H9 (cell line): ENCODE measurements at regions not wholly inside any gene's neighbourhood (a gene's known extent, or its start where the extent isn't known, plus 50 kb on each side); places are given as distances from the start of the nearest gene placed in this dataset.

Source experiments
- DNase-seq: peaks from one replicate; pipeline ENCODE4 v3.0.0-alpha.2; 2017
- H2AFZ ChIP-seq: one replicate; pipeline ENCODE4 v1.6.1; 2013; ENCODE audit warnings: mild to moderate bottlenecking, low read length, control low read depth, moderate library complexity
- H2AK5ac ChIP-seq: 2 replicates; pipeline ENCODE4 v1.6.1; 2013; ENCODE audit warnings: low read length, control low read depth, mixed read lengths; ENCODE audit not compliant: insufficient read length
- H2BK120ac ChIP-seq: one replicate; pipeline ENCODE4 v1.6.1; 2013; ENCODE audit warnings: low read depth, mild to moderate bottlenecking, low read length, control low read depth, inconsistent platforms; ENCODE audit not compliant: poor library complexity, severe bottlenecking
- H2BK12ac ChIP-seq: 2 replicates; pipeline ENCODE4 v1.6.1; 2013; ENCODE audit warnings: low read length, control low read depth, mixed read lengths, low read depth; ENCODE audit not compliant: insufficient read length
- H2BK15ac ChIP-seq: 2 replicates; pipeline ENCODE4 v1.6.1; 2013; ENCODE audit warnings: low read depth, low read length, control low read depth
- H2BK20ac ChIP-seq: one replicate; pipeline ENCODE4 v1.6.1; 2013; ENCODE audit warnings: low read depth, mild to moderate bottlenecking, low read length, control low read depth, inconsistent platforms; ENCODE audit not compliant: poor library complexity, severe bottlenecking
- H2BK5ac ChIP-seq: 2 replicates; pipeline ENCODE4 v1.6.1; 2013; ENCODE audit warnings: low read length, control low read depth, mixed read lengths; ENCODE audit not compliant: insufficient read length
- H3K14ac ChIP-seq: 2 replicates; pipeline ENCODE4 v1.6.1; 2013; ENCODE audit warnings: low read length, control low read depth; ENCODE audit not compliant: insufficient read depth
- H3K18ac ChIP-seq: 2 replicates; pipeline ENCODE4 v1.6.1; 2013; ENCODE audit warnings: low read depth, mild to moderate bottlenecking, mixed read lengths, low read length, control low read depth; ENCODE audit not compliant: insufficient read length
- H3K23ac ChIP-seq: 2 replicates; pipeline ENCODE4 v1.6.1; 2013; ENCODE audit warnings: low read length, control low read depth, mixed read lengths, low read depth; ENCODE audit not compliant: insufficient read length
- H3K23me2 ChIP-seq: 2 replicates; pipeline ENCODE4 v1.6.1; 2013; ENCODE audit warnings: low read depth, mild to moderate bottlenecking, mixed read lengths, low read length, control low read depth; ENCODE audit not compliant: insufficient read length, poor library complexity, severe bottlenecking
- H3K27ac ChIP-seq: 2 replicates; pipeline ENCODE4 v1.5.1; 2013; ENCODE audit warnings: low read length, control low read depth, mixed read lengths, low read depth; ENCODE audit not compliant: insufficient read length
- H3K27me3 ChIP-seq: 2 replicates; pipeline ENCODE4 v1.6.1; 2013; ENCODE audit warnings: low read length, control low read depth, inconsistent platforms; ENCODE audit not compliant: insufficient read depth
- H3K4ac ChIP-seq: 2 replicates; pipeline ENCODE4 v1.6.1; 2013; ENCODE audit warnings: low read depth, mild to moderate bottlenecking, control low read depth, inconsistent platforms, low read length, moderate library complexity
- H3K4me1 ChIP-seq: 2 replicates; pipeline ENCODE4 v1.6.1; 2013; ENCODE audit warnings: low read length, control low read depth, inconsistent platforms; ENCODE audit not compliant: insufficient read depth
- H3K4me2 ChIP-seq: 2 replicates; pipeline ENCODE4 v1.6.1; 2013; ENCODE audit warnings: low read length, control low read depth, mixed read lengths; ENCODE audit not compliant: insufficient read length, insufficient read depth
- H3K56ac ChIP-seq: 2 replicates; pipeline ENCODE4 v1.6.1; 2013; ENCODE audit warnings: low read depth, mild to moderate bottlenecking, mixed read lengths, low read length, control low read depth; ENCODE audit not compliant: insufficient read length
- H3K79me1 ChIP-seq: 2 replicates; pipeline ENCODE4 v1.6.1; 2013; ENCODE audit warnings: low read depth, mild to moderate bottlenecking, moderate library complexity, low read length, control low read depth, inconsistent platforms; ENCODE audit not compliant: insufficient read depth, poor library complexity, severe bottlenecking
- H3K79me2 ChIP-seq: 2 replicates; pipeline ENCODE4 v1.6.1; 2013; ENCODE audit warnings: low read length, control low read depth, inconsistent platforms; ENCODE audit not compliant: insufficient read depth
- H3K9ac ChIP-seq: 2 replicates; pipeline ENCODE4 v1.6.1; 2013; ENCODE audit warnings: low read length, control low read depth, mixed read lengths; ENCODE audit not compliant: insufficient read length; ENCODE audit errors: extremely low read depth
- H3K9me3 ChIP-seq: one replicate; pipeline ENCODE4 v1.6.1; 2013; ENCODE audit warnings: low read depth, low read length, inconsistent platforms; ENCODE audit not compliant: control insufficient read depth
- H3T11ph ChIP-seq: one replicate; pipeline ENCODE4 v1.6.1; 2013; ENCODE audit warnings: mild to moderate bottlenecking, low read length, control low read depth, inconsistent platforms
- H4K20me1 ChIP-seq: one replicate; pipeline ENCODE4 v1.6.1; 2013; ENCODE audit not compliant: control insufficient read depth, insufficient read length, insufficient read depth
- H4K5ac ChIP-seq: 2 replicates; pipeline ENCODE4 v1.6.1; 2013; ENCODE audit warnings: low read depth, mild to moderate bottlenecking, mixed read lengths, low read length, control low read depth; ENCODE audit not compliant: insufficient read length
- H4K8ac ChIP-seq: replicated peaks from 2 replicates; pipeline ENCODE4 v1.6.1; 2013; ENCODE audit warnings: low read length, control low read depth, mixed read lengths, low read depth; ENCODE audit not compliant: insufficient read length
- H4K91ac ChIP-seq: 2 replicates; pipeline ENCODE4 v1.6.1; 2013; ENCODE audit warnings: low read depth, mild to moderate bottlenecking, moderate library complexity, mixed read lengths, low read length, control low read depth; ENCODE audit not compliant: insufficient read length
- H3K27ac Mint-ChIP-seq, 3 experiments: 2 replicates in 2 of 3; 3 replicates in 1 of 3; pipeline ENCODE4 v1.8.0; 2020 to 2021; ENCODE audit warnings: mixed read lengths in 3 of 3, mild to moderate bottlenecking in 1 of 3, moderate library complexity in 1 of 3
- H3K27me3 Mint-ChIP-seq: 2 replicates; pipeline ENCODE4 v1.8.0; 2021; ENCODE audit warnings: low read depth, mild to moderate bottlenecking, moderate library complexity, mixed read lengths
- H3K36me3 Mint-ChIP-seq, 3 experiments: 2 replicates in 2 of 3; 3 replicates in 1 of 3; pipeline ENCODE4 v1.8.0; 2020 to 2021; ENCODE audit warnings: low read depth in 3 of 3, mixed read lengths in 3 of 3; ENCODE audit not compliant: insufficient read depth in 1 of 3
- H3K4me1 Mint-ChIP-seq, 2 experiments: 2 replicates each; pipeline ENCODE4 v1.8.0; 2020; ENCODE audit warnings: mixed read lengths in 2 of 2
- H3K4me3 Mint-ChIP-seq, 2 experiments: 2 replicates in 1 of 2; 3 replicates in 1 of 2; pipeline ENCODE4 v1.8.0; 2020 to 2021; ENCODE audit warnings: mild to moderate bottlenecking in 2 of 2, mixed read lengths in 2 of 2, moderate library complexity in 1 of 2
- H3K9me3 Mint-ChIP-seq, 2 experiments: 2 replicates in 1 of 2; 3 replicates in 1 of 2; pipeline ENCODE4 v1.8.0; 2020; ENCODE audit warnings: mild to moderate bottlenecking in 2 of 2, mixed read lengths in 2 of 2, moderate library complexity in 1 of 2
- WGBS: extraction: QIAGEN DNeasy Blood & Tissue Kit; methylation state at CpG from one replicate; pipeline ENCODE4 v1.1.7; 2013; ENCODE audit warnings: missing lambda C conversion rate, low lambda C conversion rate, mixed read lengths; ENCODE audit not compliant: insufficient read length; ENCODE audit errors: extremely low coverage; 5-methylcytosine and 5-hydroxymethylcytosine counted together
- TF ChIP-seq, protein P1 (sequence below): fragments of 200-600 bp; sonication (generic); conservative IDR thresholded peaks from 3 replicates; pipeline ENCODE4 v1.8.0; 2021; ENCODE audit warnings: antibody characterized with exemption, mild to moderate bottlenecking

DNA sequence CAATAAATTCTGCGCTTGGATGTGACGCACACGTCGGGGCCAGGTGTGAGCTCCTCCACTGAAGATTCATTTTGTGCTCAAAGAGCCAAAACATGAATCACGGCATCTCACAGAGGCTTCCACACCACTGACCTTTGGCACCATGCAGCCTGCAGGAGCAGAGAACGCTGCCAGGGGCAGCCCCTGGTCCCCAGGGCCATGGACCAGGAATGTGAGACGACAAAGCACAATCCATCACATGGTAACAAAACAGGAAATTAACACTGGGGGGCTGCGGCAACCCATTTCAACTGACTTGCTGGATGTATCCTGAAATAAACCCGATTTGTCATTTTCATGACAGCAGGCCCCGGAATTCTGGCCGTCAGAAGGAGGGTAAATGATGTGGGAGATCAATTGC lies 167.5 kb upstream of the IGF1R start:
- Histone ChIP-seq H2BK20ac (no peak overlapping the region), H3K18ac (no peak overlapping the region), H4K91ac (no peak overlapping the region), H3K4me1 (no peaks in the 10 kb centered on the region), H3K4me2 (no peak overlapping the region), H3K56ac (no peak overlapping the region), H2AFZ (no peak overlapping the region), H3K9me3 (peaks cover 7% of the 10 kb centered on the region), H4K8ac (no peak overlapping the region), H3K4ac (no peak overlapping the region), H2BK15ac (no peak overlapping the region), H3K9ac (no peak overlapping the region), H2BK5ac (no peak overlapping the region), H2BK120ac (no peak overlapping the region), H2BK12ac (no peak overlapping the region), H2AK5ac (no peak overlapping the region), H3K23me2 (no peaks in the 10 kb centered on the region), H3K14ac (no peak overlapping the region), H4K5ac (no peak overlapping the region), H3K27me3 (no peaks in the 10 kb centered on the region), H4K20me1 (no peaks in the 10 kb centered on the region), H3K23ac (no peak overlapping the region), H3K79me2 (no peaks in the 10 kb centered on the region), H3K27ac (no peak overlapping the region), H3K79me1 (no peaks in the 10 kb centered on the region), H3T11ph (no peak overlapping the region)
- no peak overlapping the region for H3K27ac Mint-ChIP-seq
- no CpG with 5 or more reads among the region's 11 CpGs for WGBS
- H3K4me1 Mint-ChIP-seq: peaks cover 0 to 4% of the 10 kb centered on the region in 2 experiments; a peak in 2 of 4 replicates
- H3K36me3 Mint-ChIP-seq: peaks cover 9 to 24% (median 20%) of the 10 kb centered on the region in 3 experiments; a peak in 5 of 7 replicates
- H3K9me3 Mint-ChIP-seq: peaks cover 36 to 37% of the 10 kb centered on the region in 2 experiments
- TF ChIP-seq, protein P1, sequence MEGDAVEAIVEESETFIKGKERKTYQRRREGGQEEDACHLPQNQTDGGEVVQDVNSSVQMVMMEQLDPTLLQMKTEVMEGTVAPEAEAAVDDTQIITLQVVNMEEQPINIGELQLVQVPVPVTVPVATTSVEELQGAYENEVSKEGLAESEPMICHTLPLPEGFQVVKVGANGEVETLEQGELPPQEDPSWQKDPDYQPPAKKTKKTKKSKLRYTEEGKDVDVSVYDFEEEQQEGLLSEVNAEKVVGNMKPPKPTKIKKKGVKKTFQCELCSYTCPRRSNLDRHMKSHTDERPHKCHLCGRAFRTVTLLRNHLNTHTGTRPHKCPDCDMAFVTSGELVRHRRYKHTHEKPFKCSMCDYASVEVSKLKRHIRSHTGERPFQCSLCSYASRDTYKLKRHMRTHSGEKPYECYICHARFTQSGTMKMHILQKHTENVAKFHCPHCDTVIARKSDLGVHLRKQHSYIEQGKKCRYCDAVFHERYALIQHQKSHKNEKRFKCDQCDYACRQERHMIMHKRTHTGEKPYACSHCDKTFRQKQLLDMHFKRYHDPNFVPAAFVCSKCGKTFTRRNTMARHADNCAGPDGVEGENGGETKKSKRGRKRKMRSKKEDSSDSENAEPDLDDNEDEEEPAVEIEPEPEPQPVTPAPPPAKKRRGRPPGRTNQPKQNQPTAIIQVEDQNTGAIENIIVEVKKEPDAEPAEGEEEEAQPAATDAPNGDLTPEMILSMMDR: no peak
- no peak overlapping the region for H3K4me3 Mint-ChIP-seq
- no peak for DNase-seq
- H3K27me3 Mint-ChIP-seq: no peaks in the 10 kb centered on the region; the same call in none of the 2 replicates
